ENCODE measurements at regions not wholly inside any gene's neighbourhood (a gene's known extent, or its start where the extent isn't known, plus 50 kb on each side); places are given as distances from the start of the nearest gene placed in this dataset.

DNA sequence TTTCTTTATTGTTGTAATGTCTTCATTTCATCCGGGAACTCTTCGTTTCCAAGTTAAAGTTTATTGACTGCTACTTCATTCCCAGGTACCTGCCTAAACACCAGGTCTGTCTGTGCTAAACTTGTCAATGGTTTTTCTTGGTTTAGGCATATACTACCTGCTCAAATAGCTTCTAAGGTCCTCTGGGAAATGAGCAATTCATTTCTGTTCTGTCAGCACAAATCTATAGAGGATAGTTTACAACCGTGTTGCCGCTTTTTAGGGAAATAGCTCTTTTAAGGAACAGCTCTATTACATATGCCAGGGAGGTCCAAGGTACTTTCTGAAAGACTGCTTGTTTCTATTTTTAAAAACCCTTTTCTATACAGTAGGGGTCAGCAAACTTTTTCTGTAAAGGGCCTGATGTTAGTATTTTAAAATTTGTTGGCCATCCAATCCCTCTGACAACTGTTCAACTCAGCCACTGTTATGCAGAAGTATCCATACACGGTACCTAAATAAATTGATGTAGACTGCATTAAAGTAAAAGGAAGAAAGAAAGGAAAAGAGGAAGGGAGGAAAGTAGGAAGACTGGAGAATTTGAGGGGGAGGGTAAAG is 222.7 kb upstream of the PTBP2 start:
- Mint-ChIP-seq H3K9me3 (no peaks in the 10 kb centered on the region), H3K36me3 (ENCODE audit: low read depth) (no peaks in the 10 kb centered on the region), H3K4me3 (no peak overlapping the region), H3K4me1 (ENCODE audit: low read depth) (no peaks in the 10 kb centered on the region), H3K27me3 (ENCODE audit: insufficient read depth) (peaks cover 5% of the 10 kb centered on the region), H3K27ac (no peak overlapping the region)
- no peak for DNase-seq
- TF ChIP-seq, protein P1, sequence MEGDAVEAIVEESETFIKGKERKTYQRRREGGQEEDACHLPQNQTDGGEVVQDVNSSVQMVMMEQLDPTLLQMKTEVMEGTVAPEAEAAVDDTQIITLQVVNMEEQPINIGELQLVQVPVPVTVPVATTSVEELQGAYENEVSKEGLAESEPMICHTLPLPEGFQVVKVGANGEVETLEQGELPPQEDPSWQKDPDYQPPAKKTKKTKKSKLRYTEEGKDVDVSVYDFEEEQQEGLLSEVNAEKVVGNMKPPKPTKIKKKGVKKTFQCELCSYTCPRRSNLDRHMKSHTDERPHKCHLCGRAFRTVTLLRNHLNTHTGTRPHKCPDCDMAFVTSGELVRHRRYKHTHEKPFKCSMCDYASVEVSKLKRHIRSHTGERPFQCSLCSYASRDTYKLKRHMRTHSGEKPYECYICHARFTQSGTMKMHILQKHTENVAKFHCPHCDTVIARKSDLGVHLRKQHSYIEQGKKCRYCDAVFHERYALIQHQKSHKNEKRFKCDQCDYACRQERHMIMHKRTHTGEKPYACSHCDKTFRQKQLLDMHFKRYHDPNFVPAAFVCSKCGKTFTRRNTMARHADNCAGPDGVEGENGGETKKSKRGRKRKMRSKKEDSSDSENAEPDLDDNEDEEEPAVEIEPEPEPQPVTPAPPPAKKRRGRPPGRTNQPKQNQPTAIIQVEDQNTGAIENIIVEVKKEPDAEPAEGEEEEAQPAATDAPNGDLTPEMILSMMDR (IDR thresholded peaks at IDR 0.05), result no peak

DNA sequence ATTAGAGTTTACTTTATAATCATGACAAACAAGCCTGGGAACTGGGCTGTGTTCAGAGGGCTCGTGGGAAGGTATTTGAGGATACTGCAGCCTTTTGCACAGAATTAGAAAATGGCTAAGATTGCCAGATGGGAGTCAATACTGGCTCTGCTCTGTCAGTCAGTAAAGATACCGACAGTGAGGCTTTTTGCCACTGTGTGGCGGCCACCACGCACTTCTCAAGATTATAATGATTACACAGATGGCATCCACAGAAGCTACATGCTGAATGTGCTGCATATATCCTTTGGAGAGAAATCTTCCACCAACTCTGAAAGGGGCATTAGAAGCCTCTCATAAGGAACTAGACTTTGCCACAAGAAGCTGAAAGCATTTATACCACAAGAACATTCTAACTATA is 213.4 kb upstream of the PTBP2 start:
- H3K9me3 Mint-ChIP-seq, result no peaks in the 10 kb centered on the region
- no peak overlapping the region for H3K27ac Mint-ChIP-seq
- no peak for DNase-seq
- no peak overlapping the region for H3K4me3 Mint-ChIP-seq
- peaks cover 8% of the 10 kb centered on the region for H3K27me3 Mint-ChIP-seq (ENCODE audit: insufficient read depth)
- no peaks in the 10 kb centered on the region for H3K36me3 Mint-ChIP-seq (ENCODE audit: low read depth)
- H3K4me1 Mint-ChIP-seq (ENCODE audit: low read depth), result no peaks in the 10 kb centered on the region
- TF ChIP-seq, protein P1 (IDR thresholded peaks at IDR 0.05), result no peak

DNA sequence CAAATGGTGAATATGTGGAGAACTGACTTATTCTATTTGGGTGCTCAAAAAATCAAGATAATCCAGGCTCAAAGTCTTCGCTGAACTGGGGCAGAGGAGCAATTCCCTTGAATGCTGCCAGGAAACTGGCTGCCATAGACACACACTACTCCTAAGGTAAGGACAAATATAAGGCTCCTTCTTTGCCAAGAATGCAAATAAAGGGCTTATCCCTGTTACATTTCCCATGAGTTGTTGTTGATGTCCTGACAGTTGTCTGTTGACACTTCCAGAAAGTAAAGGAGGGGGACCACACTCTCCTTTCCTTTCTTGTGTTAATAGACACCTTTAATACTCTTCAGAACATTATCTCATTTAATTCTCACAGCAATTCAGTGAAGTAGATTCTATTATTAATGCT is 212.2 kb upstream of the PTBP2 start:
- Mint-ChIP-seq H3K27me3 (ENCODE audit: insufficient read depth) (peaks cover 8% of the 10 kb centered on the region), H3K4me3 (no peak overlapping the region), H3K27ac (no peak overlapping the region)

DNA sequence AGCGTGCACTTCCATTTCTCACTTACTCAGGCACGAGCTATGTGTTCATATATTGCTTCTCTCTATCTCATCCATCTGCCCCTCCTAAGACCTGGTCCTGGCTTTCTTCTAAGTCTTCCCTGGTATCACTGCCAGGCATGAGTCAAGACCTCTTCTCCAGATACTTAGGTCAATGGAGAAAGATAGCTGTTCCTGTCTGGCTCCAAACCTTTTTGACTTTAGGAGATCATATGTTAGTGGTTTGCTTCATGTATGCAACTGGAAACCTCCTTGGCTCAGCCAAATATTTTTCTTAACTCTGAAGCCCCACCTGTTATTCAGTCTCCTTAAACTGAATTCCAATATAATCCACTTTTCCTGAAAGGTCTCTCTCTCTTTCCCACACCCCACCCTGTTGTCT is 211.6 kb upstream of the PTBP2 start:
- H3K9me3 Mint-ChIP-seq, result no peaks in the 10 kb centered on the region
- H3K27me3 Mint-ChIP-seq (ENCODE audit: insufficient read depth), result peaks cover 5% of the 10 kb centered on the region; the same call in 1 of the 2 replicates

More for the DNA sequence above, 212.2 kb upstream of the PTBP2 start:
- Mint-ChIP-seq H3K36me3 (ENCODE audit: low read depth) (no peaks in the 10 kb centered on the region), H3K4me1 (ENCODE audit: low read depth) (no peaks in the 10 kb centered on the region), H3K9me3 (no peaks in the 10 kb centered on the region)
- TF ChIP-seq, protein P1 (IDR thresholded peaks at IDR 0.05), result no peak
- DNase-seq, result no peak

DNA sequence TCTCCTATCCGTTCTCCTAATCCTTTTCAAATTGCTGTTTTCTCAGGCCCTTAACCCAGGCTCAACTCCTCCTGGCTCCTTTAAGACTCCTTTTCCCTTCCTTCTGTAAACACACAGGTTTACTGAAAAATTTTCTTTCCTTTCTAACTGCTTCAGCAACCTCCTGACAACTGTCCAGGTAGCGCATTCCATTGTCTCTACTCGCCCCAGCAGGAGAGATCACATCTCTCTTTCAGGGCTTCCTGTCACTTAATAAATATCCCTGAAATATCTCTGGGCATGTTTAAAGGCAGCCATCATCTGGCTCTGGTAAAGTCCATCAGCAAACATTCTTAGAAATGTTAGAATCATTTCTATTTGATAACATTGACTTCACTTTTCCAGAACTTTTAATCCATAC is 211.2 kb upstream of the PTBP2 start:
- DNase-seq, result no peak
- H3K4me1 Mint-ChIP-seq (ENCODE audit: low read depth), result no peaks in the 10 kb centered on the region
- H3K9me3 Mint-ChIP-seq, result no peaks in the 10 kb centered on the region
- H3K4me3 Mint-ChIP-seq, result no peak overlapping the region
- H3K27ac Mint-ChIP-seq, result no peak overlapping the region
- H3K27me3 Mint-ChIP-seq (ENCODE audit: insufficient read depth), result peaks cover 5% of the 10 kb centered on the region; the same call in 1 of the 2 replicates
- TF ChIP-seq, protein P1 (IDR thresholded peaks at IDR 0.05), result no peak
- H3K36me3 Mint-ChIP-seq (ENCODE audit: low read depth), result no peaks in the 10 kb centered on the region

More for the DNA sequence above, 211.6 kb upstream of the PTBP2 start:
- H3K27ac Mint-ChIP-seq, result no peak overlapping the region
- no peaks in the 10 kb centered on the region for H3K4me1 Mint-ChIP-seq (ENCODE audit: low read depth)
- H3K4me3 Mint-ChIP-seq, result no peak overlapping the region
- no peaks in the 10 kb centered on the region for H3K36me3 Mint-ChIP-seq (ENCODE audit: low read depth)
- DNase-seq, result no peak
- TF ChIP-seq, protein P1 (IDR thresholded peaks at IDR 0.05), result no peak
